Midbrain (tissue), 1 donor: ENCODE measurements at regions not wholly inside any gene's neighbourhood (a gene's known extent, or its start where the extent isn't known, plus 50 kb on each side); places are given as distances from the start of the nearest gene placed in this dataset.

Experiments
- DNase-seq: peaks from one replicate; lab custom pipeline; 2025; lab: John Stamatoyannopoulos, UW

- no peak for DNase-seq
Measured at GRCh38 chr17:14886200-14886739, 378.9 kb downstream of the PMP22 start.

- DNase-seq, result no peak
Measured at GRCh38 chr17:14882131-14882530, 383.0 kb downstream of the PMP22 start.

- DNase-seq, result no peak
Measured at GRCh38 chr17:14875557-14876412, 389.3 kb downstream of the PMP22 start.

GRCh38 chr17:14873996-14874395, 391.1 kb downstream of the PMP22 start:
- DNase-seq, result no peak

- no peak for DNase-seq
Measured at GRCh38 chr17:14873540-14873939, 391.6 kb downstream of the PMP22 start.

- DNase-seq, result no peak
Measured at GRCh38 chr17:14871921-14872320, 393.2 kb downstream of the PMP22 start.

GRCh38 chr17:14866266-14866665, 398.9 kb downstream of the PMP22 start:
- DNase-seq, result no peak

GRCh38 chr17:14864127-14864526, 401.0 kb downstream of the PMP22 start:
- DNase-seq, result no peak

- DNase-seq, result no peak
Measured at GRCh38 chr17:14859542-14859941, 405.6 kb downstream of the PMP22 start.

GRCh38 chr17:14856176-14856575, 408.9 kb downstream of the PMP22 start:
- DNase-seq, result no peak

GRCh38 chr17:14854691-14855090, 410.4 kb downstream of the PMP22 start:
- DNase-seq, result no peak

- no peak for DNase-seq
Measured at GRCh38 chr17:14845591-14846281, 419.4 kb downstream of the PMP22 start.

GRCh38 chr17:14843086-14843795, 421.9 kb downstream of the PMP22 start:
- DNase-seq, result no peak

GRCh38 chr17:14840616-14841231, 424.4 kb downstream of the PMP22 start:
- no peak for DNase-seq

GRCh38 chr17:14838567-14838966, 426.6 kb downstream of the PMP22 start:
- DNase-seq, result no peak

GRCh38 chr17:14833201-14833785, 431.8 kb downstream of the PMP22 start:
- DNase-seq, result no peak

GRCh38 chr17:14831491-14831890, 433.6 kb downstream of the PMP22 start:
- DNase-seq, result no peak

GRCh38 chr17:14827396-14827919, 437.7 kb downstream of the PMP22 start:
- DNase-seq, result no peak

GRCh38 chr17:14826358-14826757, 438.8 kb downstream of the PMP22 start:
- DNase-seq, result no peak

- no peak for DNase-seq
Measured at GRCh38 chr17:14818469-14818868, 446.7 kb downstream of the PMP22 start.

GRCh38 chr17:14815079-14815478, 450.0 kb downstream of the PMP22 start:
- no peak for DNase-seq
